ENCODE measurements at regions not wholly inside any gene's neighbourhood (a gene's known extent, or its start where the extent isn't known, plus 50 kb on each side); places are given as distances from the start of the nearest gene placed in this dataset.
"Not testable (repeated sequence)": the region's sequence is repeated elsewhere in the genome, so short reads cannot be mapped to it uniquely, and the experiment has no call there.

DNA sequence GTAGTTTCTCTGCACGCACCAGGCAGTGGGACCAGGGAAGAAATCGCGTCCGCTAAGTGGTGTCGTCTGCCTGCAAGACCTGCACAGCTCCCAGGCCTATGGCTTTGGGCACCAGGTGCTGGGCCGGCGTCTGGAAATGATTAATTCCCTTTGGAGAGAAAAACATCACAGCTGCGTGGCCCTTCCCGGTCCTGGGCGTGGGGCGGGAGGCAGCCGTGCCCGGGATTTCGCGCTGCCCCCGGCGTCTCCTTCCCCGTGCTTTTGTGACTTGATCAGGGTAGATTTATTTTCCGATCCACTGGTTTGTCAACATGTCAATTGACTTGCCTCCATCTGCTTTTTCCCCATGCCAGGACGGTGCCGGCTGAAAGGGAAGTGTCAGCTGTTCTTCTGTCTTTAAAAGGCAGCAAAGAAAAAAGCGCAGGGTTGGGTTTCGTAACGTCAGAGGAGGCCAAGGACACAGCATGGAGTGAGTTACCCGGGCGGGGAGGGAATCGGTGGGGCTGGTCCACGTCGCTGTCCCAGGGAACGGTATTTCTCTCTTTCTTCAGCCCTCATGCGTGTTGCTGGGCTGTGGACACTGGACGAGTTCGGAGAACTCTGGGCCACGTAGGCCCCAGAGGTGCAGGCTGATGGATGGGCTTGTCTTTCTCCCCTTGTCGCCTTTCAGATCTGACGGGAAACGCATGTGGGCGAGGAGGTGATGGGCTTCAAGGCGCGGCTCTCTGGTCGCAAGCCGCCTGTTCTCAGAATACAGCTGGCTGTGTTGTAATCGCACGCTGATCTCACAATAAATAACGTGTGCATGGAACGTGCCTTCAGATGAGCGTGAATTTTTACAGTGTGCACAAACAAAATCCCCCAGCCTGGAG, 188.1 kb upstream of the ZNF469 start:
- intact Hi-C loops (cut with DNase I) = loop anchor here (5.0 kb wide), 1 partner anchor 243 kb away; no protein-coding TSS in a partner anchor
- peak; percentile 7 for ATAC-seq (ENCODE audit: poor library complexity)
- no peak for DNase-seq

GRCh38 chr16:88195269-88195705, 187.5 kb upstream of the ZNF469 start:
- DNase-seq (no peak), ATAC-seq (ENCODE audit: poor library complexity) (no peak)
- intact Hi-C loops (cut with DNase I) = loop anchor here (5.0 kb wide), 1 partner anchor 242 kb away; no protein-coding TSS in a partner anchor

DNA sequence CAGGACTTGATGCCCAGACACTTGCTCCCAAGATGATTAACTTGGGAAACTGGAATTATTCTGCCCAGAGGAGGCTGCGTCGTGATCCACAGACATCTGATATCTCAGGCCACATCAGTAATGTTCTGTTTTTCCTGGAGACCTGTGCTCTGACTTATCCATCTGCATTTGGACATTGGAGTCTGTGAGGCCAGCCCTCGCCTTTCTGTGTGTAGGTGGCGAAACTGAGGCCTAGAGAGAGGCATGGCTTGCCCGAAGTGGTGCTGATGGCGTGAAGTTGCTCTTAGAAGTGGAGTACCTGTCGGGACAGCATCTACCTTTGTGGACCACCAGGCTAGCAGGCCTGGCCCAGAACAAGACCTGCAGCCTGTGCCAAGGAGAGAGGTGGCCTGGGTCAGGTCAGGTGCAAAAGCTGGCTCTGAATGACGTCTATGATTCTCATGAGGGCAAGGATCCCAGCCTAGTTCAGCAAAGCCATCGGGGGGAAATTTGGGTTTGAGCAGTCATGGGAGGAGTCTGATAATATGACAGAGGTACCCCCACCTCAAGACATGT, 186.8 kb upstream of the ZNF469 start:
- intact Hi-C loops (cut with DNase I) = loop anchor here (5.0 kb wide), 1 partner anchor 241 kb away; no protein-coding TSS in a partner anchor
- ATAC-seq (ENCODE audit: poor library complexity) (no peak), DNase-seq (no peak)

GRCh38 chr16:88196471-88197400, 186.0 kb upstream of the ZNF469 start:
- DNase-seq (no peak), ATAC-seq (ENCODE audit: poor library complexity) (no peak)
- intact Hi-C loops (cut with DNase I) = loop anchor here (5.0 kb wide), 1 partner anchor 241 kb away; no protein-coding TSS in a partner anchor

DNA sequence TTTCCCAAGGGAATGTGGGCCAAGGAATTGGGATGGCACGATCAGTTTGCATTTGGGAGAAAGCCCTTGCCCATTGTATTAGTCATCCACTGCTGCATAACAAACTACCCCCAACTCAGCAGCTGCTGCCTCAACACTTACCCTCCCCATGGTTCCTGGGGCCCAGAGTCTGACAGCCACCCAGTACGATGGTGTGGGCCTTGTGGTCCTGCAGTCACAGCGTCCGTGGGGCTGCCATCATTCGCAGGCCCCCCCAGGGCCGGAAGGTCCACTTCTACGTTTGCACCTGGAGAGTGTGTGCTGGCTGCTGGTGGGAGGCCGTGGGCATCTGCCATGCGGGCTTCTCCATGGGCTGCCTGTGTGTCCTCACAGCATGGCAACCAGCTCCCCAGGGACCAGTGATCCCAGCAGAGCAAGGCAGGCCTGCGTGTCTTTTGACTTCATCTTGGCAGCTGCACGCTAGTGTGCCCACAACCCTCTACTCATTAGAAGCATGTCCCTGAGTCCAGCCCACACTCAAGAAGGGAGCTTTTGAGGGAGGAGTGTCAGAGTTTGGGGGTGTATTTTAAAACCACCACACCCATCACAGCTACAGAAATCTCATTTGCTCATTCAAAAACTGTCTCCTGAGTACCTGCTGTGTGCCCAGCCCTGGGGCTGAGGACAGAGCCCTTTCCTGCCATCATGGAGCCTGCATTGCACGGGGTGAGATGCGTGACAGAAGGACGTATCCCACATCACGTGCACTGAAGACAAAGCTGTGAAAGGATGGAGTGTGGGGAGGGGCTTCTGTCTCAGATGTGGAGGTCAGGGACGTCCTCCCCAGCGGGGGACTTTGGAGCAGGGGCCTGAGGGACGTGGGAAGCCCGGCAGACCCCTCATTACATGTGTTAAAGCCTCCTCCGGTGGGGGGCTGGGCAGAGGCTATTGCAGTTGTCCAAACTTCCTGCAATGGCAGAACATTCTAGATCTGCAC, 185.0 kb upstream of the ZNF469 start:
- intact Hi-C loops (cut with DNase I) = loop anchor here (5.0 kb wide), 1 partner anchor 240 kb away; no protein-coding TSS in a partner anchor
- DNase-seq = no peak

DNA sequence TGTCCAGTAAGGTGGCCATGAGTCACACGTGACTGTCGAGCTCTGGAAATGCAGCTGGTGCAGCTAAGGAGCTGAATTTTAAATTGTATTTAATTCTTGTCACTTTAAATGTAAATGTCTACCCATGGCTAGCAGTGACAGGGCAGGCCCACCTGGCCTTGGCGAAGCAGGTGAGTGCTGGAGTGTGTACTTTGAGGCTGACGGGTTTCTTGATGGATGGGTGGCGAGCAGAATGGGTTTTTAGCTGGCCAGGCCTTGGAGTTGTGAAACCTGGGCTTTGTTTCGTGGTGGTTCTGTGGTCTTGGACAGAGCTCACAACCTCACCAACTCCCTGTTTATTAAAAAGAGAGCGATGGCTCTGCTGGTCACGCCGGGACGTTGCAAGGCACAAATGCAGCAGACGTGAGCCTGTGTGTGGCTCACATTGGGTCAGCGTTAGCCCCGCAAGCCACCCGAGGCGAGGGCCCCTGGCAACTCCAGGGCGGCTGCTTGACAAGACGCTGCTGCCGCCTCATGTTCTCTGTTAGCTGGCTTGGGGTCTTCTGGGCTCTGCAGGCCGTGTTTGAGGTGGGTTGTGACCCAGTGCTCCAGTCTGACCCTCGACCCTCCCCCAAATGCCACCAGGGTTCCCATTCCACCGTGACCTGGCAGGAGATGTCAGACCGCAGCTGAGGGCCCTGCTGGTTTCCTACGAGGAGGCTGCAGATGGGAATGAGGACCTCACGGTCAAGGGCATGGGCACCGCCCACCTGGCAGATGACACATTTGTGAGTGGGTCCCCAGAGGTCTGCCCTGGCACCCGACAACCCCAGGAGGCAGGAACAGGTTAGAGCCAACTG, 184.1 kb upstream of the ZNF469 start:
- intact Hi-C loops (cut with DNase I) = loop anchor here (5.0 kb wide), 1 partner anchor 239 kb away; no protein-coding TSS in a partner anchor
- not testable (repeated sequence) for ATAC-seq (ENCODE audit: poor library complexity); DNase-seq

More for the DNA sequence above, 185.0 kb upstream of the ZNF469 start:
- no peak for ATAC-seq (ENCODE audit: poor library complexity)

DNA sequence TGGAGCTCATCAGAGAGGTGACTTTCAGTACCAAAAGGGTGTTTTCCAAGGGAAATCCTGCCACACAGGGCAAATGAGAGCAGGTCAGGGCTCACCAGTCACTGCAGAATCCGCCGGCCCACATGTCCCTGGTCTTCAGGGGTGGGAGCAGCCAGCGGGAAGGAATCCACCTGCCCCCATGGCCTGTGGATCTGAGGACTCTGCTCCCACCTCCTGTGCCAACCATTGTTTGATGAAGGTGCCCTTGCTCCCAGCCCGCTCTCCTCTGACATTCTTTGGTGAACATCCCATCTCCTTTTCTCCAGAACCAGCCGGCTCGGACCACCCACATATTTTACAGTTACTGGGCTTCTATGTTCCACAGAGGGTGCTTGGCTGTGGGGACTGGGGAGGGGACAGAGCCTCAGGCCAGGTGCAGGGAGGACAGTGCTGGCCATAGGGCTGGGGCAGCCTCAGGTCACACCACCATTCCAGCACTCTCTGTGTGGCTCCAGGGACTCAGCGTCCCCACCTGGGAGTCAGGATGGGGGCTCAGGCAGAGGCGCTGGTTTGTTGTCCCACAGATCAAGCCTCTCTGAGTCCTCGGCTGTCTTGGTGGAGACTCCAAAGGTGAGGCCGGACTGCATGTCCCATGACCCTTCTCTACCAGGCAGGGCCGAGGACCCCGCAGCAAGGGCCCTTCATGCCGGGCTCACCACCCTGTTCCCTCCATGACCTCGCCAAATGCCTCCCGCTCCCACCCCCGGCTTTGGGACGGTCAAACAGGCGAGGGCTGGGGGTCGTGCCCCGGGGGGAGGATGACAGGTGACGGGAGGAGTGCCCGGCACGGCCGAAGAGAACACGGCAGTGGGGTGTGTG, 183.2 kb upstream of the ZNF469 start:
- ATAC-seq (ENCODE audit: poor library complexity) = not testable (repeated sequence)
- intact Hi-C loops (cut with DNase I) = loop anchor here (5.0 kb wide), 1 partner anchor 238 kb away; no protein-coding TSS in a partner anchor

GRCh38 chr16:88200154-88200895, 182.4 kb upstream of the ZNF469 start:
- DNase-seq; ATAC-seq (ENCODE audit: poor library complexity); intact Hi-C loops (cut with DNase I): not testable (repeated sequence)

More for the DNA sequence above, 183.2 kb upstream of the ZNF469 start:
- not testable (repeated sequence) for DNase-seq

DNA sequence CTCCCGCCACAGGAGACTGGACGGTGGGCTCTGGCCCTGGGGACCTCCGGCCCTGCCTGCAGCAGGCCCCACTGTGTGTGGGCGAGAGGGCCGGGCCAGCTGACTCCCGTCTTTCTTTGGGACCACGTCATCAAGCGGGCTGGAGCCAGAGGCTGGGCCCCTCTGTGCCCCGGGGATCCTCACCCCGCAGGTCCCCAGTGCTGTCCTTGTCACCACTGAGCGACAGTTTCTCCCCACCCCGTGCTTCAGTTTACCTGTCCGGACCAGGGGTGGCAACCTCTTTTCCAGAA, 181.9 kb upstream of the ZNF469 start:
- ATAC-seq (ENCODE audit: poor library complexity) = no peak

GRCh38 chr16:88201611-88202010, 181.1 kb upstream of the ZNF469 start:
- DNase-seq; intact Hi-C loops (cut with DNase I); ATAC-seq (ENCODE audit: poor library complexity): not testable (repeated sequence)

More for the DNA sequence above, 181.9 kb upstream of the ZNF469 start:
- intact Hi-C loops (cut with DNase I) = no loop called here
- no peak for DNase-seq

- ATAC-seq (ENCODE audit: poor library complexity) = no peak
Measured at GRCh38 chr16:88202207-88202745, 180.5 kb upstream of the ZNF469 start.

DNA sequence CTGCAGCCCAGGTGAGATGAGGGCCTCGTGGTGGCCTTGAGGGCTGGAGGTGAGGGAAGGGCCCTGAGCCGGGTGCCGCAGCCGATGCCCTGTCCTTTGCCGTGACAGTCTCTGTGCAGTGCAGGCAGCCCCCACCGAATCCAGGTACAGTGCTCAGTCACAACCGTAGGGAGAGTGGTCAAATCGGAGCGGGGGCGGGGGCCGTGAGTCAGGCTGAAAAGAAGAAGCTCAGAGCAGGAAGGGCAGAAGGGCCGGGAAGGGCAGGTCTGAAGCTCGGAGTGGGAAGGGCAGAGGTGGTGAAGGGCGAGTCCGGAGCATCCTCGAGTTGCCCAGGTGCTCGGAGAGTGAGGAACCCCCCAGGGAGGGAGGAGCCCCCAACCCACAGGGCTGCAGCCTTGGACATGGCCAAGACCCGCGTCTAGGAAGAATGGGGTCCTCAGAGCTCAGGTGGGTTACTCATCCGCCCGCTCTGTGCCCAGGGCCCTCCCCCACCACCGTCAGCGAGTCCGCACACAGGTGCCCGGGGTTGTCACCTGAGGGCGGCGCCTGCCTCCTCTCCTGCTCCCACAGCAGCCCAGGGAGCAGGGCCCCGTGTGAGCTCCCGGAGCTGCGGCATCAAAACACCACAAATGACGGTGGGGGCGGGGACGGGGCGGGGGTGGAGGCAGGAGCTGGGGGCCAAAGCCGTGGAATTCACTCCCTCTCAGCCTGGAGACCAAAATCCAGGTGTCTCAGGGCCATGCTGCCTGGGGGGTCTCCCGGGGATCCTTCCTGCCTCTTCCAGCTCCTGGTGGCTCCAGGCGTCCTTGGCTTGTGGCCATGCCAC, 179.7 kb upstream of the ZNF469 start:
- ATAC-seq (ENCODE audit: poor library complexity); DNase-seq; intact Hi-C loops (cut with DNase I): not testable (repeated sequence)

More at GRCh38 chr16:88202207-88202745, 180.5 kb upstream of the ZNF469 start:
- intact Hi-C loops (cut with DNase I) = no loop called here
- no peak for DNase-seq

DNA sequence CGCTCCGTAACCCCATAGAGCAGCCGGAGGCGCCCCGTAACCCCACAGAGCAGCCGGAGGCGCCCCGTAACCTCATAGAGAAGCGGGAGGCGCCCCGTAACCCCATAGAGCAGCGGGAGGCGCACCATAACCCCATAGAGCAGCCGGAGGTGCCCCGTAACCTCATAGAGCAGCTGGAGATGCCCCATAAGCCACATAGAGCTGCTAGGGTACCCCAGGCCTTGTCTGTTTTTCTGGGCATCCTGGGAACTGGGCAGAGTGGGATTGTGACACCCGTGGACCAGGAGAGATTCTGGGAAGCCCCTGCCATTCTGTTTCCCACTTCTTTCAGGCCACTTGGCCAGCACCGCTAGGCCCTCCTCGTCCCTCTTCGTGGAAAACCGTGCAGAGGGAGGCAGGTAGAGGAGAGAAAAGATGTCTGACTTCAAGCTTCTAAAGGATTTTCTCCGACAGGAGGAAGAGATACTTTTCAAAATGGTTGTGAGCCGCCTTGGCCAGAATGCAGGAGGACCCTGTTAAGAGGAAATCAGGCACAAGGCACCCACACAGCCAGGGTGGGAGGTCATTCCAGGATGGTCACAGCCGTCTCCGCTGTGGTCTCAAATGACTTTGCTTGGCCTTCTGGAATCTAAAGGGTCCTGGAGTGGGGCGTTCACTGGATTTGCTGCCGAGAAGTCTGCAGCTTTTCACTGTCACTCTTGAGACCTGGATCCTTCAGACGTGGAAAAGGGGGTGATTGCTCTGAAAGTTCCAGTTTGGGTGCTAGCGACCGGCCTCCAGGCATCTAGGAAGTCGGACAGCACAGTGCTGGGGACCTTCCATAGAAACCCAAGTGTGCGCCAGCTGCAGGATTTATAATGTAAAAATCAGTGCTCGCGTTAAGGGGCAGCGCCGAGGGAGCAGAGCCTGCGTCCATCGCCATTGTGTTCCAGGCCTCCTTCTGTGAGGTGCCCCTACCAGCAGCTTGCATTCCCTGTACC, 178.3 kb upstream of the ZNF469 start:
- ATAC-seq (ENCODE audit: poor library complexity); DNase-seq; intact Hi-C loops (cut with DNase I): not testable (repeated sequence)
